GOT3 (cell line): ENCODE measurements at regions not wholly inside any gene's neighbourhood (a gene's known extent, or its start where the extent isn't known, plus 50 kb on each side); places are given as distances from the start of the nearest gene placed in this dataset.

Source experiments
- DNase-seq: peaks from one replicate; lab custom pipeline; 2025; ENCODE audit warnings: mixed read lengths; lab: John Stamatoyannopoulos, UW

- DNase-seq: no peak
These were observed 413.3 kb downstream of the TSN start for GRCh38 chr2:122168799-122169198.

- DNase-seq: no peak
These were observed 417.4 kb downstream of the TSN start for GRCh38 chr2:122172812-122173211.

- no peak for DNase-seq
These were observed 418.6 kb downstream of the TSN start for GRCh38 chr2:122174061-122174460.

GRCh38 chr2:122179492-122180165, 424.2 kb downstream of the TSN start:
- no peak for DNase-seq

GRCh38 chr2:122180972-122181371, 425.5 kb downstream of the TSN start:
- DNase-seq: no peak

- DNase-seq: no peak
These were observed 427.3 kb downstream of the TSN start for GRCh38 chr2:122182616-122183355.

- DNase-seq: no peak
These were observed 428.4 kb downstream of the TSN start for GRCh38 chr2:122183890-122184289.

GRCh38 chr2:122186761-122187222, 431.3 kb downstream of the TSN start:
- no peak for DNase-seq

- no peak for DNase-seq
These were observed 435.9 kb downstream of the TSN start for GRCh38 chr2:122191331-122191730.

GRCh38 chr2:122193622-122194021, 438.2 kb downstream of the TSN start:
- no peak for DNase-seq

GRCh38 chr2:122194546-122194945, 439.1 kb downstream of the TSN start:
- DNase-seq: no peak

GRCh38 chr2:122203523-122203922, 448.1 kb downstream of the TSN start:
- no peak for DNase-seq

- no peak for DNase-seq
These were observed 450.2 kb downstream of the TSN start for GRCh38 chr2:122205641-122206040.

GRCh38 chr2:122206101-122206500, 450.6 kb downstream of the TSN start:
- no peak for DNase-seq

- no peak for DNase-seq
These were observed 453.9 kb downstream of the TSN start for GRCh38 chr2:122209377-122209776.

GRCh38 chr2:122210065-122210464, 454.6 kb downstream of the TSN start:
- no peak for DNase-seq

GRCh38 chr2:122210898-122211856, 455.7 kb downstream of the TSN start:
- DNase-seq: no peak

GRCh38 chr2:122213312-122213711, 457.9 kb downstream of the TSN start:
- DNase-seq: no peak

GRCh38 chr2:122216071-122216470, 460.6 kb downstream of the TSN start:
- DNase-seq: no peak

GRCh38 chr2:122216901-122217300, 461.4 kb downstream of the TSN start:
- DNase-seq: no peak

GRCh38 chr2:122218596-122218995, 463.1 kb downstream of the TSN start:
- DNase-seq: no peak

- no peak for DNase-seq
These were observed 464.1 kb downstream of the TSN start for GRCh38 chr2:122219504-122219903.
